ENCODE measurements at regions not wholly inside any gene's neighbourhood (a gene's known extent, or its start where the extent isn't known, plus 50 kb on each side); places are given as distances from the start of the nearest gene placed in this dataset.

DNA sequence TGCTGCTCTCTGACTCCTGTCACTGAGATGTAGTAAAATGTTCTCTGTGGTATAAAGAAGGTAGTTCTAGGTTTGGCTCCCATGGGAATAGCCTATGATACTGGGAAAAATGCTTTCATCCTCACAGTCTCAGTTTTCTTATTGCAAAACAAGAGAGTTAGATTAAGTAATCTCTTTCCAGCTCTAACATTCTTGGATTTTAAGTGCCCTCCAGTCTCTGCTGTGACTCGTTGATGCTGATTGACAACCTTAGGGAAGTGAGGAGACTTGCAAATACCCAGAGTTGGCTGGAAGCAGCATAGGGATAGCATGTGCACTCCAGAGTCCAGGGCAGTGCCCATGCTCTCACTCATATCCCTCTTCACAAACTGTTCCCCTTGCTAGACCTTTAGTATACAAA lies 534.9 kb downstream of the SLC4A3 start:
- TF ChIP-seq, protein P1, sequence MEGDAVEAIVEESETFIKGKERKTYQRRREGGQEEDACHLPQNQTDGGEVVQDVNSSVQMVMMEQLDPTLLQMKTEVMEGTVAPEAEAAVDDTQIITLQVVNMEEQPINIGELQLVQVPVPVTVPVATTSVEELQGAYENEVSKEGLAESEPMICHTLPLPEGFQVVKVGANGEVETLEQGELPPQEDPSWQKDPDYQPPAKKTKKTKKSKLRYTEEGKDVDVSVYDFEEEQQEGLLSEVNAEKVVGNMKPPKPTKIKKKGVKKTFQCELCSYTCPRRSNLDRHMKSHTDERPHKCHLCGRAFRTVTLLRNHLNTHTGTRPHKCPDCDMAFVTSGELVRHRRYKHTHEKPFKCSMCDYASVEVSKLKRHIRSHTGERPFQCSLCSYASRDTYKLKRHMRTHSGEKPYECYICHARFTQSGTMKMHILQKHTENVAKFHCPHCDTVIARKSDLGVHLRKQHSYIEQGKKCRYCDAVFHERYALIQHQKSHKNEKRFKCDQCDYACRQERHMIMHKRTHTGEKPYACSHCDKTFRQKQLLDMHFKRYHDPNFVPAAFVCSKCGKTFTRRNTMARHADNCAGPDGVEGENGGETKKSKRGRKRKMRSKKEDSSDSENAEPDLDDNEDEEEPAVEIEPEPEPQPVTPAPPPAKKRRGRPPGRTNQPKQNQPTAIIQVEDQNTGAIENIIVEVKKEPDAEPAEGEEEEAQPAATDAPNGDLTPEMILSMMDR (IDR thresholded peaks at IDR 0.05 in 8 of 11, conservative IDR thresholded peaks at IDR 0.05 in 3 of 11): no peak
- TF ChIP-seq POLR2A (IDR thresholded peaks at IDR 0.05) (no peak), POLR2AphosphoS5 (IDR thresholded peaks at IDR 0.05) (no peak)
